Vagina (tissue), 2 donors: ENCODE measurements at regions not wholly inside any gene's neighbourhood (a gene's known extent, or its start where the extent isn't known, plus 50 kb on each side); places are given as distances from the start of the nearest gene placed in this dataset.
A peak's percentile ranks its signal among the peaks of the same experiment; 100 is the strongest.

ENCODE experiments used
- DNase-seq, 2 donors: peaks; one replicate each; pipeline ENCODE4 v3.0.0-alpha.2; 2017; ENCODE audit errors: extremely low spot score in 2 of 2
- H3K27ac ChIP-seq: fragments of 200-600 bp; sonication (generic); one replicate; pipeline ENCODE4 v1.5.1; 2019
- H3K27me3 ChIP-seq: fragments of 200-600 bp; sonication (generic); one replicate; pipeline ENCODE4 v1.5.1; 2019
- H3K36me3 ChIP-seq, 2 donors: fragments of 200-600 bp; sonication (generic); one replicate each; pipeline ENCODE4 v1.5.1; 2017 to 2019
- H3K4me1 ChIP-seq: fragments of 200-600 bp; sonication (generic); one replicate; pipeline ENCODE4 v1.5.1; 2019
- H3K4me3 ChIP-seq, 2 donors: fragments of 200-600 bp; sonication (generic); 1 replicate in 1 of 2; 2 replicates in 1 of 2; pipeline ENCODE4 v1.5.1; 2016 to 2019
- H3K9me3 ChIP-seq: fragments of 200-600 bp; sonication (generic); one replicate; pipeline ENCODE4 v1.5.1; 2019
- CTCF ChIP-seq, 3 experiments: fragments of 450-650 bp in 2 of 3; fragments of 200-600 bp in 1 of 3; sonication (generic) in 1 of 3; IDR thresholded peaks; one replicate each; pipeline ENCODE4 v1.5.1; 2017 to 2019; ENCODE audit warnings: antibody characterized with exemption in 3 of 3, mild to moderate bottlenecking in 2 of 3, moderate library complexity in 2 of 3
- POLR2A ChIP-seq, 2 donors: fragments of 450-650 bp; IDR thresholded peaks; one replicate each; pipeline ENCODE4 v1.6.1; 2017; ENCODE audit warnings: antibody characterized with exemption in 2 of 2, mild to moderate bottlenecking in 2 of 2, moderate library complexity in 2 of 2
- POLR2AphosphoS5 ChIP-seq, 2 donors: sonication (generic); formaldehyde crosslinking; IDR thresholded peaks; one replicate each; pipeline ENCODE4 v1.9.0; 2017; ENCODE audit warnings: antibody characterized with exemption in 2 of 2, mild to moderate bottlenecking in 2 of 2, low read depth in 1 of 2; ENCODE audit not compliant: insufficient read depth in 1 of 2
- intact Hi-C: fragments of 100-400 bp; cut with DNase I; formaldehyde crosslinking; loops from one replicate; pipeline ENCODE4 v1.15.1; 2023

- H3K27me3 ChIP-seq: peaks cover 4% of the 10 kb centered on the region
- H3K36me3 ChIP-seq: no peaks in the 10 kb centered on the region
- H3K27ac ChIP-seq: no peak overlapping the region
- intact Hi-C loops: no loop called here
- peaks cover 14% of the 10 kb centered on the region for H3K4me1 ChIP-seq
- H3K4me3 ChIP-seq: no peak overlapping the region
- no peak for TF ChIP-seq POLR2AphosphoS5 (IDR thresholded peaks at IDR 0.05; ENCODE audit: insufficient read depth in 1 of 2, low read depth in 1 of 2)
- TF ChIP-seq POLR2A (IDR thresholded peaks at IDR 0.05): no peak
- no peak for DNase-seq
- H3K9me3 ChIP-seq: no peaks in the 10 kb centered on the region
Observed at GRCh38 chr15:47179988-47180387, 537.3 kb upstream of the SEMA6D start.

GRCh38 chr15:47182818-47183217, 534.5 kb upstream of the SEMA6D start:
- TF ChIP-seq POLR2AphosphoS5 (IDR thresholded peaks at IDR 0.05; ENCODE audit: insufficient read depth in 1 of 2, low read depth in 1 of 2) (no peak), CTCF (IDR thresholded peaks at IDR 0.05) (no peak), POLR2A (IDR thresholded peaks at IDR 0.05) (no peak)
- no peak for DNase-seq
- Histone ChIP-seq H3K9me3 (no peaks in the 10 kb centered on the region), H3K4me3 (no peak overlapping the region), H3K27ac (no peak overlapping the region), H3K27me3 (peaks cover 4% of the 10 kb centered on the region), H3K4me1 (peaks cover 14% of the 10 kb centered on the region), H3K36me3 (no peaks in the 10 kb centered on the region)
- intact Hi-C loops: no loop called here

GRCh38 chr15:47184003-47184907, 533.0 kb upstream of the SEMA6D start:
- no peak for DNase-seq
- Histone ChIP-seq H3K4me3 (peak overlapping the region; percentile 48 to 51), H3K9me3 (no peaks in the 10 kb centered on the region), H3K36me3 (no peaks in the 10 kb centered on the region), H3K27me3 (peaks cover 4% of the 10 kb centered on the region), H3K27ac (no peak overlapping the region), H3K4me1 (peaks cover 14% of the 10 kb centered on the region)
- TF ChIP-seq POLR2AphosphoS5 (IDR thresholded peaks at IDR 0.05; ENCODE audit: insufficient read depth in 1 of 2, low read depth in 1 of 2) (no peak), CTCF (IDR thresholded peaks at IDR 0.05) (no peak), POLR2A (IDR thresholded peaks at IDR 0.05) (no peak)
- intact Hi-C loops: no loop called here

GRCh38 chr15:47184908-47185801, 532.1 kb upstream of the SEMA6D start:
- Histone ChIP-seq H3K27me3 (peaks cover 4% of the 10 kb centered on the region), H3K4me3 (peak overlapping the region; percentile 48 to 51), H3K36me3 (no peaks in the 10 kb centered on the region), H3K27ac (no peak overlapping the region), H3K4me1 (peaks cover 14% of the 10 kb centered on the region), H3K9me3 (no peaks in the 10 kb centered on the region)
- no peak for DNase-seq
- TF ChIP-seq POLR2A (IDR thresholded peaks at IDR 0.05) (no peak), POLR2AphosphoS5 (IDR thresholded peaks at IDR 0.05; ENCODE audit: insufficient read depth in 1 of 2, low read depth in 1 of 2) (no peak), CTCF (IDR thresholded peaks at IDR 0.05) (no peak)
- intact Hi-C loops: no loop called here

- peaks cover 14% of the 10 kb centered on the region for H3K4me1 ChIP-seq
- H3K36me3 ChIP-seq: no peaks in the 10 kb centered on the region
- peaks cover 4% of the 10 kb centered on the region for H3K27me3 ChIP-seq
- no peak overlapping the region for H3K4me3 ChIP-seq
- TF ChIP-seq POLR2AphosphoS5 (IDR thresholded peaks at IDR 0.05; ENCODE audit: insufficient read depth in 1 of 2, low read depth in 1 of 2) (no peak), CTCF (IDR thresholded peaks at IDR 0.05) (no peak), POLR2A (IDR thresholded peaks at IDR 0.05) (no peak)
- H3K27ac ChIP-seq: no peak overlapping the region
- no peaks in the 10 kb centered on the region for H3K9me3 ChIP-seq
- intact Hi-C loops: no loop called here
- DNase-seq: no peak
Observed at GRCh38 chr15:47186075-47186474, 531.2 kb upstream of the SEMA6D start.
